ENCODE measurements at regions not wholly inside any gene's neighbourhood (a gene's known extent, or its start where the extent isn't known, plus 50 kb on each side); places are given as distances from the start of the nearest gene placed in this dataset.

GRCh38 chr9:101904845-101905244 lies 166.4 kb upstream of the GRIN3A start:
- no peak overlapping the region for H3K4me3 ChIP-seq (ENCODE audit: low read depth, low read length)
- H3K27me3 ChIP-seq (ENCODE audit: control insufficient read depth, insufficient read depth, low read length) = no peaks in the 10 kb centered on the region
- DNase-seq (ENCODE audit: low read depth) = no peak
- no peak for TF ChIP-seq CTCF (IDR thresholded peaks at IDR 0.05; ENCODE audit: insufficient read depth, low read length, poor library complexity, severe bottlenecking)
- H3K36me3 ChIP-seq (ENCODE audit: control insufficient read depth, insufficient read depth, low read length) = no peaks in the 10 kb centered on the region

- Histone ChIP-seq H3K27me3 (ENCODE audit: control insufficient read depth, insufficient read depth, low read length) (no peaks in the 10 kb centered on the region), H3K4me3 (ENCODE audit: low read depth, low read length) (no peak overlapping the region), H3K36me3 (ENCODE audit: control insufficient read depth, insufficient read depth, low read length) (no peaks in the 10 kb centered on the region)
- no peak for TF ChIP-seq CTCF (IDR thresholded peaks at IDR 0.05; ENCODE audit: insufficient read depth, low read length, poor library complexity, severe bottlenecking)
- no peak for DNase-seq (ENCODE audit: low read depth)
These were observed 163.6 kb upstream of the GRIN3A start for GRCh38 chr9:101902051-101902450.

- H3K36me3 ChIP-seq (ENCODE audit: control insufficient read depth, insufficient read depth, low read length) = no peaks in the 10 kb centered on the region
- no peak for DNase-seq (ENCODE audit: low read depth)
- no peak overlapping the region for H3K4me3 ChIP-seq (ENCODE audit: low read depth, low read length)
- H3K27me3 ChIP-seq (ENCODE audit: control insufficient read depth, insufficient read depth, low read length) = no peaks in the 10 kb centered on the region
- TF ChIP-seq CTCF (IDR thresholded peaks at IDR 0.05; ENCODE audit: insufficient read depth, low read length, poor library complexity, severe bottlenecking) = no peak
These were observed 158.7 kb upstream of the GRIN3A start for GRCh38 chr9:101897196-101897595.

GRCh38 chr9:101893661-101894646 lies 155.5 kb upstream of the GRIN3A start:
- no peak for TF ChIP-seq CTCF (IDR thresholded peaks at IDR 0.05; ENCODE audit: insufficient read depth, low read length, poor library complexity, severe bottlenecking)
- H3K36me3 ChIP-seq (ENCODE audit: control insufficient read depth, insufficient read depth, low read length) = no peaks in the 10 kb centered on the region
- no peaks in the 10 kb centered on the region for H3K27me3 ChIP-seq (ENCODE audit: control insufficient read depth, insufficient read depth, low read length)
- no peak for DNase-seq (ENCODE audit: low read depth)
- no peak overlapping the region for H3K4me3 ChIP-seq (ENCODE audit: low read depth, low read length)

- Histone ChIP-seq H3K27me3 (ENCODE audit: control insufficient read depth, insufficient read depth, low read length) (no peaks in the 10 kb centered on the region), H3K36me3 (ENCODE audit: control insufficient read depth, insufficient read depth, low read length) (no peaks in the 10 kb centered on the region), H3K4me3 (ENCODE audit: low read depth, low read length) (no peak overlapping the region)
- TF ChIP-seq CTCF (IDR thresholded peaks at IDR 0.05; ENCODE audit: insufficient read depth, low read length, poor library complexity, severe bottlenecking) = no peak
- no peak for DNase-seq (ENCODE audit: low read depth)
These were observed 143.1 kb upstream of the GRIN3A start for GRCh38 chr9:101881508-101881907.

Measured in kidney epithelial cell (primary cell).